Stimulated activated CD4-positive, alpha-beta T cell treated with anti-CD3 and anti-CD28 coated beads, Interleukin-2, amount 100 ng/mL, for 24 hours (primary cell): ENCODE measurements at regions not wholly inside any gene's neighbourhood (a gene's known extent, or its start where the extent isn't known, plus 50 kb on each side); places are given as distances from the start of the nearest gene placed in this dataset.

ENCODE experiments used
- DNase-seq, 2 donors: peaks; one replicate each; pipeline ENCODE4 v3.0.0-alpha.2; 2020

DNA sequence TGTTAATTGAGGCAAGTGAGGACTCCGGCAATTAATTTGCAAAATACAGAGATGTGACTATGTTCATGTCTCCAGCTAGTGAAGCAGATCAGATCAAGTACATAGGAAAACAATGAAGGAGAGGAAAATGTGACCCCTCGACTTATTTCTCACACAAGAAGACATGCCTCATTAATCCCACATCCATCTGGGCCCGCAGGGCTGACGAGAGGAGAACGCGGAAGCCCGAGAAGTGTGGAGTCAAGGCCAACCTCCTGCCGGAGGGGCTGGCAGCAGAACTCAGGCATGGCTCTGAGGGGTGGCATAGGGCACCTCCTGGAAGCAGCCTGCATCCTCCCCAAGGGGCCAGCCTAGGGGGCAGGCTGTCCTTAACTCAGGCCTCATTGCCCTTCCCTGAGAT, 54.4 kb downstream of the ZNF503 start:
- DNase-seq = no peak

- DNase-seq = no peak
Measured at GRCh38 chr10:75345738-75346137, 55.8 kb downstream of the ZNF503 start.

GRCh38 chr10:75344170-75344569, 57.4 kb downstream of the ZNF503 start:
- DNase-seq = no peak

DNA sequence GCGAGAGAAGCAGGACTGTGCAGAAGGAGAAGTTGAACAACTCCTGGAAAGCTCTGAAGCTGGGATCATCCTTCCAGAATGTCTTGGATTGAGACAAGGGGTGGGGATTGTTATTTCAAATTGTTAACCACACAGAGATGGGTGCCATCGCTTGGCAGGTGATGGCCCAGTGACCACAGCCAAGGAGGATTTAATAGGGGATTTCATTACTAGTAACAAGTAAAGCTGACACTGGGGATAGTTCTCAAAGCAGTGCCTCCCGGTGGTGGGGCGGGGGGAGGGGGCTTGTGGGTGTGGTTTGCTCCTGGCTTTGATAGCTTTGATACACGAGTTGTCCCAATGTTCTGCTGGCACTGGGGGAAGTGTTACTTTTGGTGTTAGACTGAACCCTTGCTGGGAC, 59.2 kb downstream of the ZNF503 start:
- DNase-seq = no peak

GRCh38 chr10:75335983-75336382, 65.6 kb downstream of the ZNF503 start:
- no peak for DNase-seq

GRCh38 chr10:75335191-75335590, 66.4 kb downstream of the ZNF503 start:
- DNase-seq = no peak

DNA sequence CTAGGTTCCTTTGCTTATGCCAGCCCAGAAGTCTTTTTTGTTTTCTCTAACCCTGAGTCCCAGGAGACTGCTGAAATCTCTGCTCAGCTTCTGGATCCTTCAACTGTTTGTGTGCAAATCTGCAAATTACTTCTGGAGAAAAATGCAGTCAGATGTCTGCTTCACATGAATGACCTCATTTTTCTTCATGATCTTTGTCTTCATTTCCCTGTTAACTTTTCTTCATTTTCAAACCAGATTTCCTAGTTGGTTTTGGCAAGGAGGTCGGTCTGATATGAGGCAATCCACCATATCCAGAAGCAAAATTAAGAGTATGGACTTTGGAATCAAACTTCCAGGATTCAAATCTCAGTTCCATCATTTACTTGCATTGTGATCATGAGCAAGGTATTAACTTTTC, 66.8 kb downstream of the ZNF503 start:
- DNase-seq = no peak

DNA sequence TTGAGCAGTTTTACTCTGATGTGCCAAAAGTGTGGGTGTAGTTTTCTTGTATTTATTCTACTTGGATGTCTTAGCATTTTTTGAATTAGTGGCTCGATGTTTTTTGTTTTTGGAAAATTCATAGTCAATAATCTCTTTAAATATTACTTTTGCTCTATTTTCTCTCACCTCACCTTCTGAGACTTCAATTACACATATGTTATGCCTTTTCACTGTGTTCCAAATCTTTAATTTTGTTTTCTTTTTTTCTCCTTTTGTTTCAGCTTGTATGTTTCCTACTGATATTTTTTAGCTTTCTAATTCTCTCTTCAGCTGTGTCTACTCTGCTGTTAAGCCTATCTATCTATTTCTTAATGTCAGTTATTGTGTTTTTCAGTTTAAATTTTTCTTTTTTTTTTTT, 69.5 kb downstream of the ZNF503 start:
- no peak for DNase-seq

DNA sequence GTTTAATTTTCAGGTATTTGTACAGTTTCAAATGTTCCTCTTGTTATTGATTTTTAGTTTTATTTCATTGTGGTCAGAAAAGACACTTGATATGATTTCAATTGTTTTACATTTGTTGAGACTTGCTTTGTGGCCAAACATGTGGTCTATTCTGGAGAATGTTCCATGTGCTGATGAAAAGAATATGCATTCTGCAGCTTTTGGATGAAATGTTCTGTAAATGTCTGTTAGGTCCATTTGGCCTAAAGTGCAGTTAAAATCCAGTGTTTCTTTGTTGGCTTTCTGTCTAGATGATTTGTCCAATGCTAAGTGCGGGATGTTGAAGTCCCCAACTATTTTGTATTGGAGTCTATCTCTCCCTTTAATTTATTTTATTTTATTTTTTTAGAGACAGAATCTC, 70.5 kb downstream of the ZNF503 start:
- DNase-seq = no peak

- no peak for DNase-seq
Measured at GRCh38 chr10:75329190-75329745, 72.3 kb downstream of the ZNF503 start.

GRCh38 chr10:75326306-75326705, 75.3 kb downstream of the ZNF503 start:
- no peak for DNase-seq

GRCh38 chr10:75319274-75319673, 82.3 kb downstream of the ZNF503 start:
- no peak for DNase-seq

GRCh38 chr10:75314570-75314969, 78.8 kb upstream of the COMTD1 start:
- no peak for DNase-seq

DNA sequence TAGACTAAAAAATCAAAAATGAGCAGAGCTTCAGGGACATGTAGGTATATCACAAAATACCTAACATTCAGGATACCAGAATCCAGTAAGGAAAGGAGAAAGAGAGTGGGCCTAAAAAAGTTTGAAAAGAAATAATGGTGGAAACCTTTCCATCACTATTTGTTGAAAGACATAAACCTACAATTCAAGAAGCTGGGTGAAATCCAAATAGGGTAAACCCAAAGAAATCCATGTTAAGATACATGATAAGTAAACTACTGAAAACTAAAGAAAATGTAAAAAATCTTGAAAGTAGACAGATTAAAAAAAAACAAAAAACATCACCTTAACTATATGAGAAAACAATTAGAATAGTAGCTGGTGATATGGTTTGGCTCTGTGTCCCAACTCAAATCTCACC, 76.7 kb upstream of the COMTD1 start:
- DNase-seq = no peak

GRCh38 chr10:75305675-75306074, 69.9 kb upstream of the COMTD1 start:
- DNase-seq = no peak

DNA sequence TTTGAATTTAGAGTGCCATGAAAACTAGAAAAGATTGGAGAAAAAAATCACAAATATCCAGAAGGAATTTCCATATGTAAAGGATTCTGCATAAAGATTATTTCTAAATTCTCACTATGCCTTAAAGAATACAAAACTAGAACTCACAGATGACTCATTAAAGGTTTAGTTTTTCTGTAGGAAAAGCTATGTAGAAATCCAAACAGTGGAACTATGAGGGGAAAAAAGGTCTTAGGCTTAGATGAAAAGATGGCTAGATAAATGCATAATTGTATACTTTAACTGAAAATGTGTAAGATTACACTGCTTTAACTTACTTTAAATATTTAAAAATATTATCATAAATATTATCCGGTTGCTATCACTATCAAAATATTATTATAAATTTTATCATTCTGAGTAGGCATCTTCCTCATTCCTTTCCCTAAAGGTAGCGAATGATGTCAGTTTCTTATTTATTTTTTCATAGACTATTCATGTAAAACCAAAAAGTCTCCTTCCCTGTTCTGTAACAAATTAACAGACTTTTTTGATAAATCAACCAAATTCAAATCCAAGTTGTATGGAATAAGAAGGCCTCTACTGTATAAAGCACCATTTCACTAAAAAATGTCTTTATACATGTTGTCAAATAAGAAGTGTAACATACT, 69.1 kb upstream of the COMTD1 start:
- no peak for DNase-seq

DNA sequence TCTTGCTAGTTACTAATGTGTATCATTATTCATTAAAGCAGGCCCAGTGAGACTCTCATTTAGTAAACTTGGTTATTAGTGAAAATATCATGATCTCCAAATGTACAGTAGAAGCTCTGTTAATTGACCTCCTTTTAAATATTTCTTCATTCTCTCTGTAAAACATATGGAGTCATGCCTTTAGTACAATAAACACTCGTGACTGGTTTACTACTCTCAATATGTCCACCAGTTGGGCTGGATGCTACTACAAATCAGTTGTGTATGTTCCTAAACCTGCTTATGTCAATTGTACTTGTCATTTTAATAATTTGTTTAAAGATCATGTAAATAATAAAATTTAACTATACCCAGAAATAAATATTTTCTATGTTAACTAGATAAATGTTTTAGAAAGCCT, 68.6 kb upstream of the COMTD1 start:
- DNase-seq = no peak

GRCh38 chr10:75303045-75303777, 67.5 kb upstream of the COMTD1 start:
- DNase-seq = no peak

DNA sequence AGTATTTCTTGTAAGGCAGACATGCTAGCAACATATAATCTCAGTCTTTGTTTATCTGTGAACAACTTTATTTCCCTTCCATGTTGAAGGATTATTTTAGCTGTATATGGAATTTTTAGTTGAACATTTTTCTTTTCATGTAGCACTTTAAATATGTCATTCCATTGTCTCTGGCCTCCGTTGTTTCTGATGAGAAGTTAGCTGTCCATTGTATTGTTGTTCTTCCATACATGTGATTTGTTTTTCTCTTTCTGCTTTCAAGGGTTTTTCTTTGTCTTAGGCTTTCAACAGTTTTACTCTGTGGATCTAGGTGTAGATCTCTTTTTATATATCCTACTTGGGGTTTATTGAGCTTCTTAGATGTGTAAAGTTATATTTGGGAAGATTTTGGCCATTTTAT, 66.3 kb upstream of the COMTD1 start:
- no peak for DNase-seq

DNA sequence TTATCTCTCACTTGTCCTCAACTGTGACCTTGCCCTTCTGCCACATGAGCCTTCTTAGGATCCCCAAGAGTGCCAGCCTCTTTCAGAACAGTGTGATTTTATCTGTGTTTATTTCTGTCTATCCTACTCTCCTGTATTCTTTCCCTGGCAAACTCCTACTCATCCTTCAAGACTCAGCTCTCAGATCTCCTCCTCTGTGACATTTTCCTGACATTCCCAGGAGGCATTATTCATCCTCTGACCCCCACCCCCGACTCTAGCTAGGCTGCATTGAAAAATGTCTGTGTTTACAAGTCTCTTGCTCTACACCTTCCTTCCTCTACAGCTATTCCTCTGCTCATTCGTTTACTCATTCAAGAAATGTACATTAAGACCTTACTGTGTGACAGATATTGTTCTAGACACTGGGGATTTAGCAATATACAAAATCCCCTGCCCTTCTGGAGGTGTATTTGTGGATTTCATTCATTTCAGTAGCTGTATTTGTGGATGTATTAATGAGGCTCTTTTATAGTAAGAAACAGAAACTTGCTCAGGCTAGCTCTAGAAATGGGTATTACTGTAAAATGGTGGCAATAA, 61.4 kb upstream of the COMTD1 start:
- no peak for DNase-seq

GRCh38 chr10:75295868-75296441, 60.2 kb upstream of the COMTD1 start:
- no peak for DNase-seq

GRCh38 chr10:75294866-75295701, 59.3 kb upstream of the COMTD1 start:
- DNase-seq = peak; percentile 72 to 73

DNA sequence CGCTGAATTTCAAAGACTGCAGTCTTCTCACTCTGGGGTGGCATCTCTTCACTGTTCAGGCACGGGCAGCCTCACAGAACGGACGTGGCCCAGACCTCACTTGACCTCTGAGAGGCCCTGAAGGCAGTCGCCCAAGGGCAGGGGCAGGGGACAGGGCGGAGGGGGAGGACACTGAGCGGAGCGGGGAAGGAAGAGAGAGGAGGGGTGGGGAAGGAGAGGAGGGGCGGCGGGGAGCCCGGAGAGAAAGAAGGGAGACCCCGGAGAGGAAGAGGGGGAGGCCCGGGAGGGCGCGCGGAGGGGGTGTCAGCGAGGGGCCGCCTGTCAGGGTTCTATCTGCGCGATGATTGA, 58.7 kb upstream of the COMTD1 start:
- no peak for DNase-seq
